ENCODE measurements at regions not wholly inside any gene's neighbourhood (a gene's known extent, or its start where the extent isn't known, plus 50 kb on each side); places are given as distances from the start of the nearest gene placed in this dataset.

GRCh38 chr7:153509768-153510167, 542.4 kb upstream of the DPP6 start:
- Mint-ChIP-seq H3K27ac (no peak overlapping the region), H3K36me3 (no peaks in the 10 kb centered on the region), H3K4me1 (no peaks in the 10 kb centered on the region), H3K4me3 (no peak overlapping the region), H3K27me3 (ENCODE audit: insufficient read depth, low read depth) (no peaks in the 10 kb centered on the region), H3K9me3 (peaks cover 39% of the 10 kb centered on the region)
- H3K27me3 ChIP-seq = no peaks in the 10 kb centered on the region
- H3K9me3 ChIP-seq (ENCODE audit: low read depth) = peaks cover 21% of the 10 kb centered on the region
- no peak overlapping the region for H3K4me3 ChIP-seq
- peaks cover 3% of the 10 kb centered on the region for H3F3A ChIP-seq (ENCODE audit: low read depth)
- H3K36me3 ChIP-seq = no peaks in the 10 kb centered on the region
- H2AFZ ChIP-seq (replicated peaks) = no peak overlapping the region
- H3K27ac ChIP-seq = no peak overlapping the region
- no peaks in the 10 kb centered on the region for H3K4me1 ChIP-seq
- no peak overlapping the region for H3K9ac ChIP-seq
- no peak for TF ChIP-seq EZH2 (IDR thresholded peaks at IDR 0.05)
- H3K79me2 ChIP-seq (ENCODE audit: low read depth) = no peaks in the 10 kb centered on the region
- H3K4me2 ChIP-seq = no peak overlapping the region
- no peak for DNase-seq (ENCODE audit: low spot score)
- no peaks in the 10 kb centered on the region for H4K20me1 ChIP-seq (ENCODE audit: low read depth)

GRCh38 chr7:153510674-153511073, 541.5 kb upstream of the DPP6 start:
- no peaks in the 10 kb centered on the region for H3K36me3 Mint-ChIP-seq
- no peak overlapping the region for H3K27ac Mint-ChIP-seq
- DNase-seq (ENCODE audit: low spot score) = no peak
- no peak overlapping the region for H3K27ac ChIP-seq
- H3F3A ChIP-seq (ENCODE audit: low read depth) = peaks cover 2% of the 10 kb centered on the region
- no peak overlapping the region for H3K9ac ChIP-seq
- H3K27me3 ChIP-seq = no peaks in the 10 kb centered on the region
- H3K4me1 ChIP-seq = no peaks in the 10 kb centered on the region
- H3K9me3 Mint-ChIP-seq = peaks cover 34% of the 10 kb centered on the region
- peaks cover 21% of the 10 kb centered on the region for H3K9me3 ChIP-seq (ENCODE audit: low read depth)
- H2AFZ ChIP-seq (replicated peaks) = no peak overlapping the region
- H3K36me3 ChIP-seq = no peaks in the 10 kb centered on the region
- no peaks in the 10 kb centered on the region for H3K27me3 Mint-ChIP-seq (ENCODE audit: insufficient read depth, low read depth)
- H4K20me1 ChIP-seq (ENCODE audit: low read depth) = no peaks in the 10 kb centered on the region
- H3K4me3 Mint-ChIP-seq = no peak overlapping the region
- H3K4me1 Mint-ChIP-seq = no peaks in the 10 kb centered on the region
- no peak overlapping the region for H3K4me2 ChIP-seq
- H3K79me2 ChIP-seq (ENCODE audit: low read depth) = no peaks in the 10 kb centered on the region
- H3K4me3 ChIP-seq = no peak overlapping the region
- no peak for TF ChIP-seq EZH2phosphoT487 (IDR thresholded peaks at IDR 0.05)
- no peak for TF ChIP-seq EZH2 (IDR thresholded peaks at IDR 0.05)
- TF ChIP-seq, protein P1, sequence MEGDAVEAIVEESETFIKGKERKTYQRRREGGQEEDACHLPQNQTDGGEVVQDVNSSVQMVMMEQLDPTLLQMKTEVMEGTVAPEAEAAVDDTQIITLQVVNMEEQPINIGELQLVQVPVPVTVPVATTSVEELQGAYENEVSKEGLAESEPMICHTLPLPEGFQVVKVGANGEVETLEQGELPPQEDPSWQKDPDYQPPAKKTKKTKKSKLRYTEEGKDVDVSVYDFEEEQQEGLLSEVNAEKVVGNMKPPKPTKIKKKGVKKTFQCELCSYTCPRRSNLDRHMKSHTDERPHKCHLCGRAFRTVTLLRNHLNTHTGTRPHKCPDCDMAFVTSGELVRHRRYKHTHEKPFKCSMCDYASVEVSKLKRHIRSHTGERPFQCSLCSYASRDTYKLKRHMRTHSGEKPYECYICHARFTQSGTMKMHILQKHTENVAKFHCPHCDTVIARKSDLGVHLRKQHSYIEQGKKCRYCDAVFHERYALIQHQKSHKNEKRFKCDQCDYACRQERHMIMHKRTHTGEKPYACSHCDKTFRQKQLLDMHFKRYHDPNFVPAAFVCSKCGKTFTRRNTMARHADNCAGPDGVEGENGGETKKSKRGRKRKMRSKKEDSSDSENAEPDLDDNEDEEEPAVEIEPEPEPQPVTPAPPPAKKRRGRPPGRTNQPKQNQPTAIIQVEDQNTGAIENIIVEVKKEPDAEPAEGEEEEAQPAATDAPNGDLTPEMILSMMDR (IDR thresholded peaks at IDR 0.05) = no peak

DNA sequence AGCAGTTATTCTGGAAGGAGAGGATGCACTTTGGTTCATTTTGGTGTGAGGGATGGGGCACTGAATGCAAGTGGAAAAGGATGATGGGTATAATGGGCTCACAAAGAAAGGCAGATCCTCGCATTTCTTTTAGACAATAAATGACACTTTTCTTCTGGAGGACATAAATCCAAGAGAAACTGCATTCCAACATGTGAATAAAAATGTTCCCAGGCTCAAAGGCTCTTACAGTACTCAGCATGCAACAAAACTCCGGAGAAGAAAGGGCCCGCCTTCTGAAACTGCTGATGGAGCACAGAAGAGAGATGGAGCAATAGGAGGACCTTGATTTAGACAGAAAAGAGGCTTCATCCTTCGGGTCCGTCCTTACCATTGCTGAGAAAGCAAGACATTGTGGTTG, 538.2 kb upstream of the DPP6 start:
- TF ChIP-seq EZH2phosphoT487 (IDR thresholded peaks at IDR 0.05) = no peak
- TF ChIP-seq EZH2 (IDR thresholded peaks at IDR 0.05) = no peak
- TF ChIP-seq, protein P1 (IDR thresholded peaks at IDR 0.05) = no peak
- Histone ChIP-seq H3F3A (ENCODE audit: low read depth) (no peaks in the 10 kb centered on the region), H2AFZ (replicated peaks) (no peak overlapping the region), H3K27ac (no peak overlapping the region), H3K4me2 (no peak overlapping the region), H3K4me3 (no peak overlapping the region), H3K36me3 (no peaks in the 10 kb centered on the region), H3K79me2 (ENCODE audit: low read depth) (no peaks in the 10 kb centered on the region), H3K27me3 (no peaks in the 10 kb centered on the region), H3K9me3 (ENCODE audit: low read depth) (peaks cover 19% of the 10 kb centered on the region), H4K20me1 (ENCODE audit: low read depth) (no peaks in the 10 kb centered on the region), H3K9ac (no peak overlapping the region), H3K4me1 (no peaks in the 10 kb centered on the region)
- no peaks in the 10 kb centered on the region for H3K4me1 Mint-ChIP-seq
- no peak overlapping the region for H3K4me3 Mint-ChIP-seq
- peaks cover 2% of the 10 kb centered on the region for H3K27me3 Mint-ChIP-seq (ENCODE audit: insufficient read depth, low read depth)
- peaks cover 39% of the 10 kb centered on the region for H3K9me3 Mint-ChIP-seq
- H3K27ac Mint-ChIP-seq = no peak overlapping the region
- no peak for DNase-seq (ENCODE audit: low spot score)
- no peaks in the 10 kb centered on the region for H3K36me3 Mint-ChIP-seq

DNA sequence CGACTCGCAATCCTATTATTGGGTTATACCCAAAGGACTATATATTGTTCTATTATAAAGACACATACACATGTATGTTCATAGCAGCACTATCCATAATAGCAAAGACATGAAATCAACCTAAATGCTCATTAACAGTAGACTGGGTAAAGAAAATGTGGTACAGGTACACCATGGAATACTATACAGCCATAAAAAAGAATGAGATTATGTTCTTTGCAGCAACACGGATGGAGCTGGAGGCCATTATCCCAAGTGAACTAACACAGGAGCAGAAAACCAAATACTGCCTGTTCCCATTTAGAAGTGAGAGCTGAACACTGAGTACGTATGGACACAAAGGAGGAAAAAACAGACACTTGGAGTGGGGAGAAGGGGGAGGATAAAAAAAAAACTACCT, 536.8 kb upstream of the DPP6 start:
- Histone ChIP-seq H3K27ac (no peak overlapping the region), H3F3A (ENCODE audit: low read depth) (no peaks in the 10 kb centered on the region), H3K9ac (no peak overlapping the region), H3K36me3 (no peaks in the 10 kb centered on the region), H3K4me3 (no peak overlapping the region), H2AFZ (replicated peaks) (no peak overlapping the region), H3K4me1 (no peaks in the 10 kb centered on the region), H4K20me1 (ENCODE audit: low read depth) (no peaks in the 10 kb centered on the region), H3K9me3 (ENCODE audit: low read depth) (peaks cover 7% of the 10 kb centered on the region), H3K79me2 (ENCODE audit: low read depth) (no peaks in the 10 kb centered on the region), H3K27me3 (no peaks in the 10 kb centered on the region), H3K4me2 (no peak overlapping the region)
- no peak overlapping the region for H3K4me3 Mint-ChIP-seq
- H3K36me3 Mint-ChIP-seq = no peaks in the 10 kb centered on the region
- H3K9me3 Mint-ChIP-seq = peaks cover 40% of the 10 kb centered on the region
- H3K27me3 Mint-ChIP-seq (ENCODE audit: insufficient read depth, low read depth) = peaks cover 2% of the 10 kb centered on the region
- TF ChIP-seq, protein P1 (IDR thresholded peaks at IDR 0.05) = no peak
- no peak for TF ChIP-seq EZH2phosphoT487 (IDR thresholded peaks at IDR 0.05)
- TF ChIP-seq EZH2 (IDR thresholded peaks at IDR 0.05) = no peak
- H3K4me1 Mint-ChIP-seq = peaks cover 3% of the 10 kb centered on the region
- DNase-seq (ENCODE audit: low spot score) = no peak
- no peak overlapping the region for H3K27ac Mint-ChIP-seq

Data from neural progenitor cell (in vitro differentiated cells).